Kidney (tissue), 13 donors: ENCODE measurements at regions not wholly inside any gene's neighbourhood (a gene's known extent, or its start where the extent isn't known, plus 50 kb on each side); places are given as distances from the start of the nearest gene placed in this dataset.
A peak's percentile ranks its signal among the peaks of the same experiment; 100 is the strongest.

ENCODE experiments used
- DNase-seq, 5 donors: peaks; one replicate each; pipeline ENCODE4 v3.0.0-alpha.2; 2013 to 2020
- FAIRE-seq: peaks from 2 replicates; lab custom pipeline; 2012; peaks lifted over from hg19 to GRCh38; lab: Jason Lieb, UNC
- H3K27ac ChIP-seq, 2 donors: one replicate each; pipeline ENCODE4 v1.7.0; 2013; ENCODE audit warnings: low read depth in 2 of 2, low read length in 2 of 2, inconsistent platforms in 1 of 2
- H3K27me3 ChIP-seq: one replicate; pipeline ENCODE4 v1.7.1; 2013; ENCODE audit warnings: low read length, inconsistent platforms; ENCODE audit not compliant: control insufficient read depth, insufficient read depth
- H3K36me3 ChIP-seq, 3 donors: one replicate each; pipeline versions ENCODE4 v1.7.0 to v1.7.1; 2013; ENCODE audit warnings: low read length in 3 of 3, control low read depth in 1 of 3, inconsistent platforms in 1 of 3; ENCODE audit not compliant: insufficient read depth in 3 of 3, control insufficient read depth in 2 of 3
- H3K4me1 ChIP-seq, 3 donors: one replicate each; pipeline versions ENCODE4 v1.7.0 to v1.7.1; 2013; ENCODE audit warnings: low read length in 3 of 3, inconsistent platforms in 1 of 3, low read depth in 1 of 3; ENCODE audit not compliant: control insufficient read depth in 2 of 3, insufficient read depth in 2 of 3
- H3K4me3 ChIP-seq, 3 donors: one replicate each; pipeline versions ENCODE4 v1.7.0 to v1.8.1; 2013; ENCODE audit warnings: low read length in 3 of 3, control low read depth in 1 of 3, inconsistent platforms in 1 of 3
- H3K9ac ChIP-seq, 3 donors: one replicate each; pipeline versions ENCODE4 v1.7.0 to v1.7.1; 2013; ENCODE audit warnings: low read length in 3 of 3, control low read depth in 1 of 3, inconsistent platforms in 1 of 3
- H3K9me3 ChIP-seq, 3 donors: one replicate each; pipeline versions ENCODE4 v1.7.0 to v1.7.1; 2013; ENCODE audit warnings: low read length in 3 of 3, control low read depth in 1 of 3, inconsistent platforms in 1 of 3; ENCODE audit not compliant: control insufficient read depth in 2 of 3, insufficient read depth in 1 of 3
- intact Hi-C: fragments of 100-400 bp; cut with DNase I; formaldehyde crosslinking; loops from one replicate; pipeline ENCODE4 v1.11.1; 2022
- TF ChIP-seq, protein P1 (sequence below): IDR thresholded peaks from 3 replicates; pipeline ENCODE4 v1.5.1; 2012; ENCODE audit warnings: mild to moderate bottlenecking, moderate library complexity, borderline replicate concordance; ENCODE audit not compliant: insufficient read depth; ENCODE audit errors: extremely low read depth
- donor health status: control.
- donor health status: control.
- donor health status: control.
- donor health status: control.
- donor health status: control.
- donor health status: DM: yes; HTN: yes; CAD: no.
- donor health status: Normal renal cell carcinoma (clear cell type).

DNA sequence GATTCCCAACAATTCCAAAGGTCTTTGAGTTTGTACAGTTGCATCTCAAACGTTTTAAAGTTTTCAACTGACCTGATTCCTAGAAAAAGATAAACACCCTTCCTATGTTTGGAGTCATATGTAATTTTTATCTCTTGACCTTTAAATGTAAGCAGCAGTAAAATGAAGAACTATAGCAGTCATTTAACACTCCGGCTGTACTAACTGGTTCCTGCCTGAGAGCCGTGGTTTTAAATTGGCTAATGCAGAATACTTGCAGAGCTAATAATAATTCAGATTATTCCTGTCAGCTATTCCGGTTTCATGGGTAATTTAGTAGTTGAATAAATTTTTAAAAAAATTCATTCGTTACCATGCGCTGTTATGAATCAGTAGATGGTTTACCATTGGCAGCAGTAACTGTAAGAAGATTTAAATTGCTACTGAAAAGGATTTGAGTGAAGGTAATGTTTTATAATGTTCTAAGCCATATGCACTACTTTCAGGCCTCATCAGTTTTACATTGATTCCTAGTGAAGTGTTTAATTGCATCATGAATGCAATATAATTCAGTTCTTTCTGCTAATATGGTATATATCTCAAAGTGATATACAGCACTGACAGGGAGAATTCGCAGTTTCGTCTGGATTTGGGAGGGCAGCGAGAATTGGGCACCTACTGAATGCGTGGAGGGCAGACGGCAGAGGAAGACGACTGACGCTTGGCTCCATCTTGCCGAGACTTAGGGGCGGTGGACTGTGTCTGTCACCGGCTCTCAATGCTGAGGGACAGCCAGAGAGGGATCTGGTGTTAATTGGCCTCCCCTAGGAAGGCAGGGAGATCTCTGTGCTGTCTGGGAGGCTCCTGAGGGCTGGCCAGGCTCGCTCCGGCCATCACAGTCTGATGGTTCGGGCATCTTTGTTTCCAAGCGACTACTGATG is 217.7 kb downstream of the PHETA1 start:
- DNase-seq (peak in 1 of 5 donors; percentile 27), FAIRE-seq (no peak)
- Histone ChIP-seq H3K4me1 (no peaks in the 10 kb centered on the region), H3K27me3 (no peaks in the 10 kb centered on the region), H3K9ac (no peak overlapping the region), H3K9me3 (no peaks in the 10 kb centered on the region), H3K27ac (no peak overlapping the region), H3K36me3 (no peaks in the 10 kb centered on the region), H3K4me3 (no peak overlapping the region)
- intact Hi-C loops: no loop called here
- TF ChIP-seq, protein P1, sequence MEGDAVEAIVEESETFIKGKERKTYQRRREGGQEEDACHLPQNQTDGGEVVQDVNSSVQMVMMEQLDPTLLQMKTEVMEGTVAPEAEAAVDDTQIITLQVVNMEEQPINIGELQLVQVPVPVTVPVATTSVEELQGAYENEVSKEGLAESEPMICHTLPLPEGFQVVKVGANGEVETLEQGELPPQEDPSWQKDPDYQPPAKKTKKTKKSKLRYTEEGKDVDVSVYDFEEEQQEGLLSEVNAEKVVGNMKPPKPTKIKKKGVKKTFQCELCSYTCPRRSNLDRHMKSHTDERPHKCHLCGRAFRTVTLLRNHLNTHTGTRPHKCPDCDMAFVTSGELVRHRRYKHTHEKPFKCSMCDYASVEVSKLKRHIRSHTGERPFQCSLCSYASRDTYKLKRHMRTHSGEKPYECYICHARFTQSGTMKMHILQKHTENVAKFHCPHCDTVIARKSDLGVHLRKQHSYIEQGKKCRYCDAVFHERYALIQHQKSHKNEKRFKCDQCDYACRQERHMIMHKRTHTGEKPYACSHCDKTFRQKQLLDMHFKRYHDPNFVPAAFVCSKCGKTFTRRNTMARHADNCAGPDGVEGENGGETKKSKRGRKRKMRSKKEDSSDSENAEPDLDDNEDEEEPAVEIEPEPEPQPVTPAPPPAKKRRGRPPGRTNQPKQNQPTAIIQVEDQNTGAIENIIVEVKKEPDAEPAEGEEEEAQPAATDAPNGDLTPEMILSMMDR: no peak

DNA sequence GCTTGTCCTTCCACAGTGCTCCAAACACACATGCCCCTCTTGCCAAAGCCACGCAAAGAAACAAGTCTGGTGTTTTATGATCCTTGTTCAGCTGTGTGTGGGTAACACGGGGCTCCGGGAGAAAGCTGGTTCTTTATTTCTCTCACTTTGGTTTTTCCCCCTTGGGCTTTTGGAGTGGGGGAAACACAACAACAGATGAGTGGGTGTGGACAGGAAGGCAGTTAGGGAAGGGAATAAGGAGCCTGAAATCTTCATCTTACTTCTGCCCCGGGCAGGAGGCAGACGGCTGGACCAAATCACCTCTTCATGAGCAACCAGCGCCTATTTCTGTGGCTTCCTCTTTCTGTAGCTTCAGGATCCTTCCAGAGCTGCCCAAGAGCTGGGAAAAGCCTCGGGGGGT is 218.5 kb downstream of the PHETA1 start:
- intact Hi-C loops: no loop called here
- H3K27me3 ChIP-seq: no peaks in the 10 kb centered on the region
- TF ChIP-seq, protein P1: no peak
- H3K9ac ChIP-seq: no peak overlapping the region
- no peaks in the 10 kb centered on the region for H3K36me3 ChIP-seq
- H3K4me1 ChIP-seq: no peaks in the 10 kb centered on the region
- DNase-seq (no peak), FAIRE-seq (no peak)
- no peaks in the 10 kb centered on the region for H3K9me3 ChIP-seq
- H3K4me3 ChIP-seq: no peak overlapping the region
- no peak overlapping the region for H3K27ac ChIP-seq

DNA sequence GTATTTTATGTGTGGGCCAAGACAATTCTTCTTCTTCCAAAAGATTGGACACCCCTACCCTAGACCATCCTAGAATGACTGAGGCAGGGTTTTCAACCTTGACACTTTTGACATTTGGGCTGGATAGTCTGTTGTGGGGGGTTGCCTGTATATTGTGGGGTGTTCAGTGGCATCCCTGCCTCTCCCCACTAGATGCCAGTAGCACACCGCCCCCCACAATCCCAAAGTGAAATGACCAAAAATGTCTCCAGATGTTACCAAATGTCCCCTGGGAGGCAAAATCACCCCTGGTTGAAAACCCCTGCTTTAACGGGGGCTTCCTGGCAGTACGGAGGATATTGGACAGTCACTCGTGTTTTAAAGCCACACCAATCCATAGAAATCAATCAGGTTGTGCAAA is 219.6 kb downstream of the PHETA1 start:
- FAIRE-seq (no peak), DNase-seq (no peak)
- Histone ChIP-seq H3K27ac (no peak overlapping the region), H3K4me1 (no peaks in the 10 kb centered on the region), H3K27me3 (no peaks in the 10 kb centered on the region), H3K9ac (no peak overlapping the region), H3K4me3 (no peak overlapping the region), H3K36me3 (no peaks in the 10 kb centered on the region), H3K9me3 (no peaks in the 10 kb centered on the region)
- intact Hi-C loops: no loop called here
- TF ChIP-seq, protein P1: no peak
